Astrocyte (in vitro differentiated cells and primary cell): ENCODE measurements at regions not wholly inside any gene's neighbourhood (a gene's known extent, or its start where the extent isn't known, plus 50 kb on each side); places are given as distances from the start of the nearest gene placed in this dataset.

ENCODE experiments used
- EZH2 ChIP-seq: IDR thresholded peaks from 2 replicates; pipeline ENCODE4 v1.6.1; 2012; ENCODE audit warnings: mild to moderate bottlenecking, low read length, inconsistent platforms; ENCODE audit not compliant: insufficient read depth
- TF ChIP-seq, protein P1 (sequence below): IDR thresholded peaks from 2 replicates; pipeline ENCODE4 v1.5.1; 2011; ENCODE audit warnings: low read depth, mild to moderate bottlenecking, inconsistent platforms, low read length, moderate library complexity; ENCODE audit not compliant: insufficient read depth

DNA sequence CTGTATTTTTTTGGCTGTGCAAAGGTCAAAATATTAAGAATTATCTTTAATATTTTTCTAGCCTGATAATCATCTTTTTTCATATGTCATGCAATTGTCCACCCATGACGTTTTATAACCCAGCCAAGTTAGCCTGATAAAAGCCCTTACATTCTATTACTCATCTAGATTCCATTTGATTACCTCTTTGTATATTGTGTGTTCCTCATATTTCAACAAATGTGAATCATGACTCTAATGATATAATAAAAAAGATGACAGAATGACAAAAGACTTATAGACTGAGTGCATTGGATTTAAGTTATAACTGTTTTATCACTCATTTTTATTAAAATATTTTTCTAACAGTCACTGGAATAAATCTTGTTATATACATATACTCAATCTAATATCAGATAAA, 1560.0 kb upstream of the LRRTM3 start:
- TF ChIP-seq, protein P1, sequence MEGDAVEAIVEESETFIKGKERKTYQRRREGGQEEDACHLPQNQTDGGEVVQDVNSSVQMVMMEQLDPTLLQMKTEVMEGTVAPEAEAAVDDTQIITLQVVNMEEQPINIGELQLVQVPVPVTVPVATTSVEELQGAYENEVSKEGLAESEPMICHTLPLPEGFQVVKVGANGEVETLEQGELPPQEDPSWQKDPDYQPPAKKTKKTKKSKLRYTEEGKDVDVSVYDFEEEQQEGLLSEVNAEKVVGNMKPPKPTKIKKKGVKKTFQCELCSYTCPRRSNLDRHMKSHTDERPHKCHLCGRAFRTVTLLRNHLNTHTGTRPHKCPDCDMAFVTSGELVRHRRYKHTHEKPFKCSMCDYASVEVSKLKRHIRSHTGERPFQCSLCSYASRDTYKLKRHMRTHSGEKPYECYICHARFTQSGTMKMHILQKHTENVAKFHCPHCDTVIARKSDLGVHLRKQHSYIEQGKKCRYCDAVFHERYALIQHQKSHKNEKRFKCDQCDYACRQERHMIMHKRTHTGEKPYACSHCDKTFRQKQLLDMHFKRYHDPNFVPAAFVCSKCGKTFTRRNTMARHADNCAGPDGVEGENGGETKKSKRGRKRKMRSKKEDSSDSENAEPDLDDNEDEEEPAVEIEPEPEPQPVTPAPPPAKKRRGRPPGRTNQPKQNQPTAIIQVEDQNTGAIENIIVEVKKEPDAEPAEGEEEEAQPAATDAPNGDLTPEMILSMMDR: no peak
- TF ChIP-seq EZH2: no peak
